OCI-M1 (cell line): ENCODE measurements at regions not wholly inside any gene's neighbourhood (a gene's known extent, or its start where the extent isn't known, plus 50 kb on each side); places are given as distances from the start of the nearest gene placed in this dataset.
"Not testable (repeated sequence)": the region's sequence is repeated elsewhere in the genome, so short reads cannot be mapped to it uniquely, and the experiment has no call there.

Source experiments
- DNase-seq: peaks from one replicate; lab custom pipeline; 2025; lab: John Stamatoyannopoulos, UW

DNA sequence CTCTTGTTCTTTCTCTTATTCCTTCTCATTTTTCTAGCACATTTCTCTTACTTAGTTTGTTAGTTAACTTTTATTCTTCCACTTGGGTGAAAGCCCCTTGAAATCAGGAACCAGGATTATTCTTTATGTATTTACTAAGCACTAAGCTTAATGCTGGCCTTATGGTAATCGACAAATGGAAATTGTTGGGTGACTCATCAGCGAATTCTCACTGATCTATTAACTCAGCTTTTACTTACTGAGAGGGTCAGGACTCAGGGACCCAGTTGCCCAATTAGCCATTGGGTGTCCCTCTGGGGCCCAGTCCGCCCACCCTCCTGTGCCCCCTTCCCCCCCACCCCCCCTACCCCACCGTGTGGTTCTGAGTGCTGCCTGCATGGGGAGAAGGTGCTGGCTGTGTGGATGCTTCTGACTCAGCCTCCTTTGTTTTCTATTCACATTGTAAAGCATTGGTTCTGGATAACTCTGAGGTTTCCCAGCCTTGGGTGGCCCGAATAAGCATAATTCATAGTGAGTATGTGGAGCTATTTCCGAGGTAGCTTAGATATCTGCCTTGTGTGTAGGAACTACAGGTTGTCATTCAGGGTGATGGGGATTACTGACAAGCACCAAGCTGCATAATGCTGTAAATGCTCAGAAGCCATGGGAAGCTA is 240.9 kb downstream of the FGF9 start:
- no peak for DNase-seq

DNA sequence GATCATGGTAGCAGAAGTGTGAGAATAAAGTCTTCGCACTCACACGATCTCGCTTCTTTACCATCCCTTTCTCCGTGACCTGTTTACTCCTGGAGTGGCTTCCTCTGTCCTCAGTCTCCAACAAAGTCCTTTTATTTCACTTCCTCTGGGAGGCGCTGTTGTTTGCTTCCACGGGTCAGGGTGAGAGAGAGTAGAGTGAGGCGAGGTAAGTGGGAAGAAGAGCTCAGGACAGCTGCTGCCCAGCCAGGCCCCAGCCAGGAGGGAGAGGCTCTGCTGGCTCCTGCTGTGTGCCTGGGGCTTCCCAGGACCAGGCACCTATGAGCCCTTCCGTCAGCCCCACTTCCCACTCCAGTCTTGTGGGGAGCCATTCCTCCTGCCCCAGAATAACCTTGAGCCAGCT is 242.1 kb downstream of the FGF9 start:
- DNase-seq = peak; percentile 28

- DNase-seq = no peak
Measured at GRCh38 chr13:21917086-21918015, 246.5 kb downstream of the FGF9 start.

- DNase-seq = not testable (repeated sequence)
Measured at GRCh38 chr13:21920802-21921201, 249.9 kb downstream of the FGF9 start.

GRCh38 chr13:21924958-21925357 is 254.1 kb downstream of the FGF9 start:
- no peak for DNase-seq

- DNase-seq = no peak
Measured at GRCh38 chr13:21925720-21926119, 254.8 kb downstream of the FGF9 start.

DNA sequence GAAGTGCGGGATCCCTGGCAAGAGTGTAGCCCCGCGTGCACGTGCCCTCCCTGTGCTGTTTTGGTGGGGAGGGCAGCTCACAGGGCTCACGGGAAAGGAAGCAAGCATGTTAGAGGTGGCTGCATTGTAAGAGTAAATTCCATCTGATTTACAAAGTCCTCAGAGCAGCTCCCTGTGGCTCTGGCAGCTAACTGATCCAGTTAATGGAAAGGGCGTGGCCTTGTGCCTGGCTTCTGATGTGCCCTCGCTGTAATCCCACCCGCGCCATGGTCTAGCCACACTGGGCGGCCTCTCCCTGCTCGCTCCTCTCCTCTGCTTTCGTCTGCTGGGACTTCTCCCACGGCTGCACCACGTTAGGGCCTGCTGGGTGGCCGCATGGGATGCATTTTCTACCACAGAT is 258.5 kb downstream of the FGF9 start:
- DNase-seq = no peak

- DNase-seq = no peak
Measured at GRCh38 chr13:21930536-21930935, 259.7 kb downstream of the FGF9 start.

DNA sequence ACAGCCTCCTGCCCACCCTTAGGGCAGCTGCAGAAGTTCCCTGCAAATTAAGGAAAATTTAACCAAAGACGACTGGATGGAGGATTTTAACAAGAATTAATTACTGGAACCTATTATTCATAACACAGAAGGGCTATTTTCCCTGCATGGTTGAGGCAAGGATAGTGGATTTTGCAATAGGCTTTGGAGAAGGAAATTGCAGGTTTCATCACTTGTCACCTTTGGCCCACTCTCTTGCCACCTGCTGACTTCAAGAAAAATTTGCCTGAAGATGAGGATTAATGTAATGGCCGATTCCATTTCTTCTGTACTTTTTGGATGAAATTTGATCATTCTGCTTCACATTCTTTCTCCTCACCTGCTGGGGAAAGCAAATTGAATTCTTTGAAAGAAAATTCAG is 261.7 kb downstream of the FGF9 start:
- no peak for DNase-seq

DNA sequence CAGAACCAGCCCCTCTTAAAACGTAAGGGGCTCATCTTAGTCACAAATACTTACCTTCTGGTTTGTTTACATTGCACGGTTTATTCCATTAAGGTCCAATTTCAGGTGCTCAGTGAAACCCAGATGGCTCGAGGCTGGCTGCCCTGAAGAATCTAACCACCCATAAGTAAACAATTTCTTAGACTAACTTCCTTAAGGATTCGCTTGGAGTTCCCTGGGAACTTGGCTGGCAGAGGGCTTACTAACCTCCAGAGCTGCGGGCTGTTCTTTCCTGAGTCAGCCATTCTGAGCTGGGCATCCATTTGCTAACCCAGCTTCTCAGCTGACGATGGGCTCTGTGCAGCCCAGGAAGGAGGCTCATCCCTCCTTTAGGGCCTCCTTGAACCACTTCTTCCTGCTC is 262.1 kb downstream of the FGF9 start:
- no peak for DNase-seq

DNA sequence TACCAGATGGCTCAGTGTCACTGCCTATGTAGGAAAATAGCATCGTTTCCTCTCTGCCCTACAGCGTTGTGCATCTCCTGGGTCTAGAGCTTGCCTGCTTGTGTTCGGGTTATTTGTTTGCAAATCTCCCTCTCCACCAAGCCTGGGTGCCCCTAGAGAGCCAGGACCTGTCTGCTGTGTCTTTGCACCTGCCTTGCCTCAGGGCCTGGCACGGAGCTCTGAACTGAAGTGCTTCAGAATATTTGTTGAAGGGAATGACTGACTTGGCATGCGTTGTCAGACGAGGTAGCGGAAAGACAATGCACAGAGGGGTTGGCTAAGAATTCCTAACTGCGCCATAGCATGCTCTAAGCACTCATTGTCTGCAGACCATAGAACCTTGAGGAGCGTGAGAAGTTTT is 263.4 kb downstream of the FGF9 start:
- DNase-seq = no peak

DNA sequence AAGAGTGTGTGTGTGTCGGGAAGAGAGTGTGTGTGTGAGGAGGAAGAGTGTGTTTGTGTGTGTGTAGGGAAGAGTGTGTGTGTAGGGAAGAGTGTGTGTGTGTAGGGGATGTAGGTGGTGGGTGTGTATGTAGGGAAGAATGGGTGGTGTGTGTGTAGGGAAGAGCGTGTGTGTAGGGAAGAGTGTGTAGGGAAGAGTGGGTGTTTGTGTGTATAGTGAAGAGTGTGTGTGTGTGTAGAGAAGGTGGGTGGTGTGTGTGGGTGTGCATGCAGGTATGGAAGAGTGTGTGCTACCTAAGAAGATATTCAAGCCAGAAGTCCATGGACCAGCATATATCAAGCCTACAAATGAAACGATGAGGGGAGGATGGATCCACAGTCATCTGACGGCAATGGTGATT is 265.8 kb downstream of the FGF9 start:
- DNase-seq = no peak

GRCh38 chr13:21938168-21938567 is 267.3 kb downstream of the FGF9 start:
- DNase-seq = no peak

DNA sequence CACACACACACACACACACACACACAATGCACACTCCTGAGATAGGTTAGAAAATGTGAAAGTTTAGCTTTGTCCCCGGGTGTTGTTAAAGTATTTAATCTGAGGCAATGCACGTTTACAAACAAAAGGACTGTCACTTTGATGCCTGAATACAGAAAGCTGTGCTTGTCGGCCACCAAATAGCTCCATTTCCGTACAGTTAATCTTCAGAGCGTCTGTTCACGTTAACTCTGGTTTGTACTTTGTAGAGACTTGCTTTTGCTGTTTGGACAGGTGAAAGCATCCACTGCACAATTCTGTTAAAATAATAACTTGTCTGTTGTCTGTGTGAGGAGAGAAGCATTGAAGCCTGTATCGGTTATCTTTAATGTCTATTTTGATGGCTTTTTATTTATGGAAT is 267.8 kb downstream of the FGF9 start:
- DNase-seq = no peak

DNA sequence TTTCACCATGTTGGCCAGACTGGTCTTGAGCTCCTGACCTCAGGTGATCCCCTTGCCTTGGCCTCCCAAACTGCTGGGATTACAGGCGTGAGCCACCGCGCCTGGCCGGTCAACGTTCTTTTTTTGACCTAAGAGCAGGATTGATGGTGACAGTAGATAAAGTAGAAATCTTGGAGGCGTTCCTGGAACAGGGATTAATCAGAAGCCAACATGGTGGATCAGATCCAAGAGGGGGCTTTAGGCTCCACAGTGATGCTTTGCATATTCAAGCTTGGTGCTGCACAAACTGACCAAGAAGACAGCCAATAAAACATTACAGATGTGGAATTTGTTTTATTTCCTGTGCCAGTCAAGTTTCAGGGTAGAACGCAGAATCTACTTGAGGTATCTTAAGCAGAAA is 271.2 kb downstream of the FGF9 start:
- no peak for DNase-seq

- DNase-seq = no peak
Measured at GRCh38 chr13:21944610-21945009, 273.7 kb downstream of the FGF9 start.

- DNase-seq = no peak
Measured at GRCh38 chr13:21945195-21945594, 274.3 kb downstream of the FGF9 start.

DNA sequence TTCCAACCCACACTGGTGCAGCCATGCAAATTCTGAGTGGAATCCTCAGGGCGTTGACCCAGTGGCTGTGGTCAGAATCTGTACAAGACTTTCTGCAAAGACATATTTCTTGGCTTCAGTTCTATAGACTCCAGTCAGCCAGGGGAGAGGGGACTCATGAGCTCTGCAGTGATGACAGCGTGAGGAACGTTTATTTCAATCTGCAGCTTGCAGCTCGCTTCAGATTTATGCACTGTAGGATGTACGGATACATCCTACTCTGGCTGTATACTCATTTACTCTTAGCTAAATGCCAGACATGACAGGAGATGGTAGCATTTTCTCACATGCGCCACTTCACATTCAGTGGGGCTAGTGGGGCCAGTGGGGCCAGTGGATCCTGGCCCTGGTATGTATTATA is 276.1 kb downstream of the FGF9 start:
- no peak for DNase-seq

DNA sequence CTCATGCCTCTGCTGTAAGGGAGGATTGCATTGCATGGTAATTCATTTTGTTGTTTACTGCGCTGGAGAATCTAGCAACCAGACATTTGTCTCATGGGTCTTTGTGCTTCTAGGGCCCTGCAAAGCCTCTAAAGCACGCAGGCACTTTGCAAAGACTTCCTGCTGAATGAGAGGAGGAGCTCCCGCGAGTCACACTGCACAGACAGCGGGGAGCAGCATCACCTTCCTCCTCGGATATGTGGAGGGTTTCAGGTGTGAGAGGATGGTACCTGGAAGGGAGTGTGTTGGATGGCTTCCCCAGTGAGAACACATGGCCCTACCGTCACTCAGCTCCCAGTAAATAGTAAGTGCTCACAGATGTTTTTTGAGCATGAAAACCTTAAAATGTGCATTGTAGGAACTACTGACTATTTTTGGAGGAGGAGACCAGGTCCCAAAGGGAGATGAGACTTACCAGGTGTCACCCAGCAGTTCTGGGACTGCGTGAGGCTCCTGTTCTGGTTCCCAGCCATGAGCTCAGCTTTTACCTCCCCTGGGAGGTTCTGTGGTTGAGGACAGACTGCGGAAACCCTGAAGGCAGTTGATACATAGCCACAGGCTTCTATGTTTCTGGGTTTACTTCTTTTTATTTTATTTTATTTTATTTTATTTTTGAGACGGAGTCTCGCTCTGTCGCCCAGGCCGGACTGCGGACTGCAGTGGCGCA is 278.0 kb downstream of the FGF9 start:
- no peak for DNase-seq

DNA sequence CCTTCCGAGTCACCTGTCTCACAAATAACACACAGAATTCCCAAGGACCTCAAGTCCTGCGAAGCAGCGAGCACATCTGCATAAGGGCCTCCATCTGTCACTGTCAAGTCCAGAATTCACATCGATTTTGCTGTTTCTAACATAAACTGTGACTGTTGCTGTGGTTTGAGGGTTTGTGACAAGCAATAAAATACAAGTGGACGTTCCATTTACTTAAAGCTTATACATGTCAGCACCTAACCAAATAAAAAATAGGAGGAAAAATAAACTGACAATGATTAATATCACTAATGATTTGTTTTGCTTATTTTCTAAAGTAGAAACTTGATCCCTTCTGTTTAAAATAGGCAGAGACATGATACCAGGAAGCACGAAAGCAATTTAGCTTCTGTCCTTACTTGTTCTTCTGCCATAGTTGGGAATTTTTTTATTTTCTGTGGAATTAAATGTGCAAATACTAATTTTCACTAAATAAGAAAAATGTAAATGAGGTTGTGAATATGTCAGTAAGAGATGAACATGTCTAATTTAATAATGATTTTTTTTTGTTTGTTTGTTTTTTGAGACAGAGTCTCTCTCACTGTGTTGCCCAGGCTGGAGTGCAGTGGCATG is 279.1 kb downstream of the FGF9 start:
- no peak for DNase-seq

DNA sequence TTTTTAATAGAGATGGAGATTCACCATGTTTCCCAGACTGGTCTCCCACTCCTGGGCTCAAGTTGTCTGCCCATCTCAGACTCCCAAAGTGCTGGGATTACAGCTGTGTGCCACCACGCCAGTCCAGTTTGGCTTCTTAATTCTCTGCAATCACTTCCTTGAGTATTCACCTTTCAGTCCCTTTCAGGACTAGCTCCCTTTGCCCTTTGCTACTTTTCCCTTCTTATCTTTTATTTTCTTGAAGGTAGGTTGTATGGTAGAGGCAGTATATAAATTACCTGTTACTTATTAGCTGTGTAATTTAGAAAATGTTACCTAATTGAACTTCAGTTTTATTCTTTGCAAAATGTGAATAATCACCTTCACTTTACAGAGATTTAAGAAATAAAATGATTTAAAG is 285.8 kb downstream of the FGF9 start:
- DNase-seq = no peak

GRCh38 chr13:21957833-21958232 is 287.0 kb downstream of the FGF9 start:
- DNase-seq = no peak

DNA sequence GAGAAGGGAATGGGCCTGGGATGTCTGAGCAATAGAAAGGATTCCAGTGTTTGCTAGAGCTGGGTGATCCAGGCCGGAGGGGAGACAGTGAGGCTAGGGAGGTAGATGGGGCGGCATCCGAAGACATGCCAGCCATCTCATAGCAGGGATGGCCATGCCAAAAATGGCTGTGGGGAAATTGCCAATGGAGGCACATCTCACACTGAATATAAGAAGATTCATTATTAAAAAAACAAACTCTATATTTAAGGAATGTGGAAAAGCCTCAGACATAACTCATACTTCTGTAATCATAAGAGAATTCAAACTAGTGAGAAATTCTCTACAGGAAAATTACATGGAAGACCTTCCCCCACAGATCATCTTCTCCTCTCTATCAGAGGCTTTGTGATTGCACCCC is 289.2 kb downstream of the FGF9 start:
- no peak for DNase-seq
